Breast epithelium (tissue), 3 donors: ENCODE measurements at regions not wholly inside any gene's neighbourhood (a gene's known extent, or its start where the extent isn't known, plus 50 kb on each side); places are given as distances from the start of the nearest gene placed in this dataset.

ENCODE experiments used
- CTCF ChIP-seq, 3 donors: fragments of 450-650 bp; IDR thresholded peaks; one replicate each; pipeline ENCODE4 v1.5.1; 2016 to 2017; ENCODE audit warnings: antibody characterized with exemption in 3 of 3, mild to moderate bottlenecking in 3 of 3, moderate library complexity in 3 of 3
- POLR2A ChIP-seq: fragments of 450-650 bp; IDR thresholded peaks from one replicate; pipeline ENCODE4 v1.6.1; 2016; ENCODE audit warnings: antibody characterized with exemption, mild to moderate bottlenecking, moderate library complexity

DNA sequence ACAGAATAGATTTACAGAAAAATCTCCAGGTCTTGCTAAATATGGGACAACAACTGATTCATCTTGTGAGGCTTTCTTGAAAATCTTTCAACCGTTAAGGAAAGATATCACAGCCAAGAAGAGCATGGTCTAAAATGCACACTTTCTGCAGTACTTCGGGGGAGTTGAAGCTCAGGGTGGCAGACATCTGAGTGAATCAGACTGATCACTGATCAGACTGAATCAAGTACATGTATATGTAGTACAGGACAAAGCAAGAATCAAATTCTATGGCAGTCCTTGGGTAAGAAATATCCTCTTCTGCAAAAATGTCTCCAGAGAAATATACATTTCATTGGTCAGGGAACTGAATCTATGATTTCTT, 212.4 kb upstream of the SPAG17 start:
- TF ChIP-seq CTCF (IDR thresholded peaks at IDR 0.05) (no peak), POLR2A (no peak)
